ENCODE measurements at regions not wholly inside any gene's neighbourhood (a gene's known extent, or its start where the extent isn't known, plus 50 kb on each side); places are given as distances from the start of the nearest gene placed in this dataset.

- TF ChIP-seq CTCF (IDR thresholded peaks at IDR 0.05 in 2 of 3, conservative IDR thresholded peaks at IDR 0.05 in 1 of 3; ENCODE audit: borderline replicate concordance in 1 of 3, insufficient read depth in 1 of 3, low read depth in 2 of 3, low read length in 2 of 3) (no peak), POLR2AphosphoS5 (IDR thresholded peaks at IDR 0.05; ENCODE audit: low read depth, low read length) (no peak)
These were observed 194.2 kb upstream of the NPSR1 start for GRCh38 chr7:34463830-34464229.
